ENCODE measurements at regions not wholly inside any gene's neighbourhood (a gene's known extent, or its start where the extent isn't known, plus 50 kb on each side); places are given as distances from the start of the nearest gene placed in this dataset.
A peak's percentile ranks its signal among the peaks of the same experiment; 100 is the strongest.

- in situ Hi-C loops (cut with HindIII; ENCODE audit: low pct_ligation_motif_present, low pct_unique_long_range_greater_than_20kb, low sequenced_read_pairs) = no loop called here
- peak; percentile 17 for DNase-seq
Measured at GRCh38 chr1:80675454-80675853, 1125.3 kb upstream of the ADGRL2 start.

GRCh38 chr1:80673935-80674597, 1126.7 kb upstream of the ADGRL2 start:
- in situ Hi-C loops (cut with HindIII; ENCODE audit: low pct_ligation_motif_present, low pct_unique_long_range_greater_than_20kb, low sequenced_read_pairs) = no loop called here
- no peak for DNase-seq

GRCh38 chr1:80668372-80668771, 1132.4 kb upstream of the ADGRL2 start:
- DNase-seq = no peak
- in situ Hi-C loops (cut with HindIII; ENCODE audit: low pct_ligation_motif_present, low pct_unique_long_range_greater_than_20kb, low sequenced_read_pairs) = no loop called here

GRCh38 chr1:80666073-80666472, 1134.7 kb upstream of the ADGRL2 start:
- in situ Hi-C loops (cut with HindIII; ENCODE audit: low pct_ligation_motif_present, low pct_unique_long_range_greater_than_20kb, low sequenced_read_pairs) = no loop called here
- DNase-seq = no peak

GRCh38 chr1:80659161-80659560, 1141.6 kb upstream of the ADGRL2 start:
- in situ Hi-C loops (cut with HindIII; ENCODE audit: low pct_ligation_motif_present, low pct_unique_long_range_greater_than_20kb, low sequenced_read_pairs) = no loop called here
- DNase-seq = no peak

- no peak for DNase-seq
- in situ Hi-C loops (cut with HindIII; ENCODE audit: low pct_ligation_motif_present, low pct_unique_long_range_greater_than_20kb, low sequenced_read_pairs) = no loop called here
Measured at GRCh38 chr1:80657707-80658106, 1143.0 kb upstream of the ADGRL2 start.

- in situ Hi-C loops (cut with HindIII; ENCODE audit: low pct_ligation_motif_present, low pct_unique_long_range_greater_than_20kb, low sequenced_read_pairs) = no loop called here
- peak; percentile 15 for DNase-seq
Measured at GRCh38 chr1:80657044-80657643, 1143.6 kb upstream of the ADGRL2 start.

GRCh38 chr1:80656641-80657040, 1144.1 kb upstream of the ADGRL2 start:
- in situ Hi-C loops (cut with HindIII; ENCODE audit: low pct_ligation_motif_present, low pct_unique_long_range_greater_than_20kb, low sequenced_read_pairs) = no loop called here
- peak; percentile 60 for DNase-seq

GRCh38 chr1:80656014-80656636, 1144.6 kb upstream of the ADGRL2 start:
- peak; percentile 69 for DNase-seq
- in situ Hi-C loops (cut with HindIII; ENCODE audit: low pct_ligation_motif_present, low pct_unique_long_range_greater_than_20kb, low sequenced_read_pairs) = no loop called here

GRCh38 chr1:80646053-80646452, 1154.7 kb upstream of the ADGRL2 start:
- in situ Hi-C loops (cut with HindIII; ENCODE audit: low pct_ligation_motif_present, low pct_unique_long_range_greater_than_20kb, low sequenced_read_pairs) = no loop called here
- no peak for DNase-seq

GRCh38 chr1:80645621-80646020, 1155.1 kb upstream of the ADGRL2 start:
- no peak for DNase-seq
- in situ Hi-C loops (cut with HindIII; ENCODE audit: low pct_ligation_motif_present, low pct_unique_long_range_greater_than_20kb, low sequenced_read_pairs) = no loop called here

- no peak for DNase-seq
- in situ Hi-C loops (cut with HindIII; ENCODE audit: low pct_ligation_motif_present, low pct_unique_long_range_greater_than_20kb, low sequenced_read_pairs) = no loop called here
Measured at GRCh38 chr1:80640978-80641377, 1159.8 kb upstream of the ADGRL2 start.

- no peak for DNase-seq
- in situ Hi-C loops (cut with HindIII; ENCODE audit: low pct_ligation_motif_present, low pct_unique_long_range_greater_than_20kb, low sequenced_read_pairs) = no loop called here
Measured at GRCh38 chr1:80639777-80640533, 1160.8 kb upstream of the ADGRL2 start.

GRCh38 chr1:80633947-80634706, 1166.6 kb upstream of the ADGRL2 start:
- DNase-seq = no peak
- in situ Hi-C loops (cut with HindIII; ENCODE audit: low pct_ligation_motif_present, low pct_unique_long_range_greater_than_20kb, low sequenced_read_pairs) = no loop called here

- DNase-seq = no peak
- in situ Hi-C loops (cut with HindIII; ENCODE audit: low pct_ligation_motif_present, low pct_unique_long_range_greater_than_20kb, low sequenced_read_pairs) = no loop called here
Measured at GRCh38 chr1:80632284-80632683, 1168.5 kb upstream of the ADGRL2 start.

- DNase-seq = no peak
- in situ Hi-C loops (cut with HindIII; ENCODE audit: low pct_ligation_motif_present, low pct_unique_long_range_greater_than_20kb, low sequenced_read_pairs) = no loop called here
Measured at GRCh38 chr1:80629304-80629837, 1171.4 kb upstream of the ADGRL2 start.

GRCh38 chr1:80624682-80625081, 1176.1 kb upstream of the ADGRL2 start:
- DNase-seq = no peak
- in situ Hi-C loops (cut with HindIII; ENCODE audit: low pct_ligation_motif_present, low pct_unique_long_range_greater_than_20kb, low sequenced_read_pairs) = no loop called here

- no peak for DNase-seq
- in situ Hi-C loops (cut with HindIII; ENCODE audit: low pct_ligation_motif_present, low pct_unique_long_range_greater_than_20kb, low sequenced_read_pairs) = no loop called here
Measured at GRCh38 chr1:80607064-80607463, 1193.7 kb upstream of the ADGRL2 start.
